ENCODE measurements at regions not wholly inside any gene's neighbourhood (a gene's known extent, or its start where the extent isn't known, plus 50 kb on each side); places are given as distances from the start of the nearest gene placed in this dataset.

- Histone ChIP-seq H3K27me3 (no peaks in the 10 kb centered on the region), H3K4me1 (no peaks in the 10 kb centered on the region), H3K4me3 (no peak overlapping the region), H3K27ac (no peak overlapping the region), H3K36me3 (no peaks in the 10 kb centered on the region), H3K9me3 (no peaks in the 10 kb centered on the region)
- intact Hi-C loops (cut with DNase I): no loop called here
- DNase-seq: no peak
- TF ChIP-seq CTCF (IDR thresholded peaks at IDR 0.05) (no peak), POLR2AphosphoS5 (IDR thresholded peaks at IDR 0.05) (no peak)
These were observed 71.3 kb upstream of the SP4 start for GRCh38 chr7:21356616-21357015.

- 90 to 93% methylated on average over 3 of the region's 3 CpGs for WGBS, 2 donors
- Histone ChIP-seq H3K4me3 (no peak overlapping the region), H3K27me3 (no peaks in the 10 kb centered on the region), H3K4me1 (no peaks in the 10 kb centered on the region), H3K27ac (no peak overlapping the region), H3K9me3 (no peaks in the 10 kb centered on the region), H3K36me3 (no peaks in the 10 kb centered on the region)
- intact Hi-C loops (cut with DNase I): no loop called here
- DNase-seq: no peak
- TF ChIP-seq EP300 (IDR thresholded peaks at IDR 0.05): no peak
- TF ChIP-seq CTCF (IDR thresholded peaks at IDR 0.05): no peak
- TF ChIP-seq POLR2AphosphoS5 (IDR thresholded peaks at IDR 0.05): no peak
- no peak for TF ChIP-seq POLR2A (IDR thresholded peaks at IDR 0.05)
These were observed 70.5 kb upstream of the SP4 start for GRCh38 chr7:21357151-21358097.

- WGBS, 2 donors: 74 to 86% methylated on average over 5 of the region's 5 CpGs
- intact Hi-C loops (cut with DNase I): no loop called here
- H3K27me3 ChIP-seq: no peaks in the 10 kb centered on the region
- H3K4me1 ChIP-seq: no peaks in the 10 kb centered on the region
- DNase-seq: no peak
- H3K4me3 ChIP-seq: no peak overlapping the region
- no peak for TF ChIP-seq CTCF (IDR thresholded peaks at IDR 0.05)
- no peak for TF ChIP-seq EP300 (IDR thresholded peaks at IDR 0.05)
- no peak for TF ChIP-seq POLR2A (IDR thresholded peaks at IDR 0.05)
- TF ChIP-seq POLR2AphosphoS5 (IDR thresholded peaks at IDR 0.05): no peak
- H3K36me3 ChIP-seq: no peaks in the 10 kb centered on the region
- no peaks in the 10 kb centered on the region for H3K9me3 ChIP-seq
- H3K27ac ChIP-seq: no peak overlapping the region
These were observed 69.2 kb upstream of the SP4 start for GRCh38 chr7:21358648-21359047.

GRCh38 chr7:21359163-21359562 is 68.7 kb upstream of the SP4 start:
- no peak overlapping the region for H3K4me3 ChIP-seq
- intact Hi-C loops (cut with DNase I): no loop called here
- TF ChIP-seq POLR2AphosphoS5 (IDR thresholded peaks at IDR 0.05) (no peak), CTCF (IDR thresholded peaks at IDR 0.05) (no peak), POLR2A (IDR thresholded peaks at IDR 0.05) (no peak), EP300 (IDR thresholded peaks at IDR 0.05) (no peak)
- H3K27me3 ChIP-seq: no peaks in the 10 kb centered on the region
- 84 to 86% methylated on average over 1 of the region's 1 CpG for WGBS, 2 donors
- no peaks in the 10 kb centered on the region for H3K9me3 ChIP-seq
- no peaks in the 10 kb centered on the region for H3K4me1 ChIP-seq
- no peak overlapping the region for H3K27ac ChIP-seq
- no peak for DNase-seq
- H3K36me3 ChIP-seq: no peaks in the 10 kb centered on the region

Measured in sigmoid colon (tissue), 6 donors.